Parathyroid adenoma (tissue), 2 donors: ENCODE measurements at regions not wholly inside any gene's neighbourhood (a gene's known extent, or its start where the extent isn't known, plus 50 kb on each side); places are given as distances from the start of the nearest gene placed in this dataset.
"Not testable (repeated sequence)": the region's sequence is repeated elsewhere in the genome, so short reads cannot be mapped to it uniquely, and the experiment has no call there.

Experiments
- H2AFZ ChIP-seq: fragments of 300-600 bp; sonication (generic); one replicate; pipeline ENCODE4 v1.7.0; 2017; ENCODE audit warnings: antibody characterized with exemption, mild to moderate bottlenecking
- H3K27ac ChIP-seq: fragments of 300-600 bp; sonication (generic); one replicate; pipeline ENCODE4 v1.7.0; 2017
- H3K27me3 ChIP-seq: fragments of 300-600 bp; sonication (generic); one replicate; pipeline ENCODE4 v1.7.0; 2017; ENCODE audit warnings: low read length; ENCODE audit not compliant: control insufficient read depth, insufficient read depth
- H3K36me3 ChIP-seq: fragments of 300-600 bp; sonication (generic); one replicate; pipeline ENCODE4 v1.7.0; 2017; ENCODE audit warnings: low read length; ENCODE audit not compliant: control insufficient read depth, insufficient read depth
- H3K4me1 ChIP-seq: fragments of 300-600 bp; sonication (generic); one replicate; pipeline ENCODE4 v1.7.0; 2017; ENCODE audit warnings: control low read depth
- H3K4me2 ChIP-seq: fragments of 300-600 bp; sonication (generic); one replicate; pipeline ENCODE4 v1.7.0; 2017; ENCODE audit warnings: low read length
- H3K4me3 ChIP-seq: fragments of 300-600 bp; sonication (generic); one replicate; pipeline ENCODE4 v1.7.0; 2017; ENCODE audit warnings: low read depth, low read length
- H3K79me2 ChIP-seq: fragments of 300-600 bp; sonication (generic); one replicate; pipeline ENCODE4 v1.7.0; 2017; ENCODE audit warnings: control low read depth
- H3K9ac ChIP-seq: fragments of 300-600 bp; sonication (generic); one replicate; pipeline ENCODE4 v1.7.0; 2017; ENCODE audit warnings: mild to moderate bottlenecking
- H3K9me3 ChIP-seq: fragments of 300-600 bp; sonication (generic); one replicate; pipeline ENCODE4 v1.7.0; 2017; ENCODE audit warnings: low read length; ENCODE audit not compliant: control insufficient read depth
- CTCF ChIP-seq: fragments of 300-600 bp; sonication (generic); IDR thresholded peaks from one replicate; pipeline ENCODE4 v1.7.0; 2017; ENCODE audit warnings: antibody characterized with exemption, mild to moderate bottlenecking
- donor health status: primary hyperparathyroidism.

GRCh38 chr17:28266547-28266920 lies 52.5 kb upstream of the TMEM97 start:
- not testable (repeated sequence) for H3K27ac ChIP-seq, H3K27me3 ChIP-seq, H3K4me1 ChIP-seq, H3K4me3 ChIP-seq, H3K4me2 ChIP-seq, H3K9me3 ChIP-seq, H3K79me2 ChIP-seq, H3K9ac ChIP-seq, H3K36me3 ChIP-seq, H2AFZ ChIP-seq

- H3K4me1 ChIP-seq, H3K9ac ChIP-seq, H3K4me2 ChIP-seq, H3K79me2 ChIP-seq, H2AFZ ChIP-seq, H3K4me3 ChIP-seq, H3K36me3 ChIP-seq, H3K27me3 ChIP-seq, H3K9me3 ChIP-seq, H3K27ac ChIP-seq: not testable (repeated sequence)
Measured at GRCh38 chr17:28266926-28267719, 51.9 kb upstream of the TMEM97 start.

- no peak overlapping the region for H3K27ac ChIP-seq
- no peaks in the 10 kb centered on the region for H3K79me2 ChIP-seq
- H3K9me3 ChIP-seq, result no peaks in the 10 kb centered on the region
- no peak overlapping the region for H2AFZ ChIP-seq
- no peak overlapping the region for H3K4me3 ChIP-seq
- no peak overlapping the region for H3K4me2 ChIP-seq
- no peaks in the 10 kb centered on the region for H3K4me1 ChIP-seq
- H3K9ac ChIP-seq, result no peak overlapping the region
- no peak for TF ChIP-seq CTCF
- no peaks in the 10 kb centered on the region for H3K36me3 ChIP-seq
- no peaks in the 10 kb centered on the region for H3K27me3 ChIP-seq
Measured at GRCh38 chr17:28267720-28268609, 51.0 kb upstream of the TMEM97 start.

DNA sequence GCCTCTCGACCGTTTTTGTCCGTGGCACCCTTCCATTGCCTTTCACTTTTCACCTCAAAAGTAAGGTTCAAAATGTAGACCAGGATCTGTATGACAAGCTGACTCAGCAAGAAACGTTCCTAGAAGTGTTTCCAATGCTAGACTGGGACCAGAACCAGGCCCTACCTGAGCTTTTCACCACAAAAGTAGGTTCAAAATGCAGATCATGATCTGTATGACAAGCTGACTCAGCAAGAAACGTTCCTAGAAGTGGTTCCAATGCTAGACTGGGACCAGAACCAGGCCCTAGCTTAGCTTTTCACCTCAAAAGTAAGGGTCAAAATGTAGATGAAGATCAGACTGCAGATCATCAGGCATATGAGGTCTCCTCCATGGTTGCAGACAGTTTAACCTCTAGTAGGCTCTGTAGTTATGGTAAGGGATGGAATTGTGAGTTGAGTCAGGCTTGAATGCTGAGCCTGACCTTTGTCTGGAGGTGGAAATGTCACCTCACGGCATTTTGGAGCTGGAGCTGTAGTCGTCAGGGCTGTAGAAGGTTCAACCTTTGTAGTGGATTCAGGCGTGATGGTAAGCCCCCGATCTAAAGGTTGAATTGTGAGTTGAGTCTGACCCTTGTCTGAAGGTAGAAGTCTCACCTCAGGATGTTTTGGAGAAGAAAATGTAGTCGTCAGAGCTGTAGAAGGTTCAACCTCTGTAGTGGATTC lies 50.2 kb upstream of the TMEM97 start:
- Histone ChIP-seq H3K27ac (no peak overlapping the region), H3K9me3 (no peaks in the 10 kb centered on the region), H3K9ac (no peak overlapping the region), H3K4me3 (no peak overlapping the region), H3K79me2 (no peaks in the 10 kb centered on the region), H3K36me3 (no peaks in the 10 kb centered on the region), H3K4me1 (peaks cover 3% of the 10 kb centered on the region), H2AFZ (no peak overlapping the region), H3K4me2 (no peak overlapping the region), H3K27me3 (no peaks in the 10 kb centered on the region)
- TF ChIP-seq CTCF, result no peak
